Cardiac fibroblast (primary cell): ENCODE measurements at regions not wholly inside any gene's neighbourhood (a gene's known extent, or its start where the extent isn't known, plus 50 kb on each side); places are given as distances from the start of the nearest gene placed in this dataset.
"Not testable (repeated sequence)": the region's sequence is repeated elsewhere in the genome, so short reads cannot be mapped to it uniquely, and the experiment has no call there.

ENCODE experiments used
- DNase-seq, 2 donors: peaks; one replicate each; pipeline versions ENCODE4 v3.0.0 to v3.0.0-alpha.2; 2010; ENCODE audit warnings: low read depth in 2 of 2
- H3K4me3 ChIP-seq, 2 donors: replicated peaks in 1 of 2; 1 replicate in 1 of 2; 2 replicates in 1 of 2; pipeline ENCODE4 v1.5.1; 2011; ENCODE audit warnings: low read depth in 2 of 2, low read length in 2 of 2, mild to moderate bottlenecking in 2 of 2, moderate library complexity in 1 of 2
- CTCF ChIP-seq: IDR thresholded peaks from one replicate; pipeline ENCODE4 v1.5.1; 2011; ENCODE audit warnings: low read depth, mild to moderate bottlenecking, low read length, inconsistent platforms

- DNase-seq = peak in 1 of 2 donors; percentile 7
- no peak for TF ChIP-seq CTCF
- no peak overlapping the region for H3K4me3 ChIP-seq
Measured at GRCh38 chr3:110419601-110420000, 652.0 kb upstream of the NECTIN3 start.

GRCh38 chr3:110420158-110420641, 651.4 kb upstream of the NECTIN3 start:
- TF ChIP-seq CTCF = no peak
- DNase-seq = peak; percentile 80 to 92
- H3K4me3 ChIP-seq = peak overlapping the region in 1 of 2 donors; percentile 32

- no peak for TF ChIP-seq CTCF
- H3K4me3 ChIP-seq = no peak overlapping the region
- no peak for DNase-seq
Measured at GRCh38 chr3:110423276-110423675, 648.3 kb upstream of the NECTIN3 start.

GRCh38 chr3:110430146-110430545, 641.5 kb upstream of the NECTIN3 start:
- peak in 1 of 2 donors; percentile 1 for DNase-seq
- no peak for TF ChIP-seq CTCF
- H3K4me3 ChIP-seq = no peak overlapping the region

GRCh38 chr3:110436209-110436608, 635.4 kb upstream of the NECTIN3 start:
- H3K4me3 ChIP-seq = no peak overlapping the region
- DNase-seq = no peak
- no peak for TF ChIP-seq CTCF

- H3K4me3 ChIP-seq, DNase-seq: not testable (repeated sequence)
Measured at GRCh38 chr3:110440066-110440653, 631.5 kb upstream of the NECTIN3 start.

- DNase-seq = peak in 1 of 2 donors; percentile 48
- TF ChIP-seq CTCF = no peak
- H3K4me3 ChIP-seq = no peak overlapping the region
Measured at GRCh38 chr3:110454066-110454465, 617.5 kb upstream of the NECTIN3 start.
